NCI-H1105 treated with DMSO at 0.1 percent for 48 hours (cell line): ENCODE measurements at regions not wholly inside any gene's neighbourhood (a gene's known extent, or its start where the extent isn't known, plus 50 kb on each side); places are given as distances from the start of the nearest gene placed in this dataset.

ENCODE experiments used
- DNase-seq: peaks from one replicate; lab custom pipeline; 2025; lab: John Stamatoyannopoulos, UW

DNA sequence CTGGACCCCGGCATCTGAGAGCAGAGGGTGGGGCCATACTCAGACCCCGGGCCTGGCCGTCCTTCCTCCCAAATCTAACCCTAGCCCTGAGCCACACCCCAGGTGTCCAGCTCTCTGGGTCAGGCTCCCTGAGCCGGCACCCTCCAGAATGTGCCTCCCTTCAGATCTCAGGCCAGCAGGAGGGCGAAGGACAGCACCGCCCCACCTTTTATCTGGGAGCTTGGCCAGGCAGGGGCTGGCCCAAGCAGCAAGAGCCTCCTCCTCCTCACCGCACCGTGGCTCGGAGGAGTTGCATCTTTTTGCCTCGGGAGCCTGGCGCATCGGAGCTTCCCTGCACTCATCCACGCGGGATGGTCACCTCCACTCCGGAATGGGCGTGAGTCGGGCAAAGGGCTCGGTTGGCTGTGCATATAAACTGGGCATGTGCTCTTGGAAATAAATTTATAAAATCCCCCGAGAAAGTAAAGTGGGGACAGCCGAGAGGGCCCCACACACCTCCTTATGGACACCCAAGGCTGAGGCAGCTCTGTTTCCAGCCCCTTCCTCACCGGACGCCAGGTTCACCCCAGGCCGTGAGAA lies 69.1 kb upstream of the CTDP1 start:
- no peak for DNase-seq

GRCh38 chr18:79611040-79611681 lies 68.4 kb upstream of the CTDP1 start:
- DNase-seq = no peak

DNA sequence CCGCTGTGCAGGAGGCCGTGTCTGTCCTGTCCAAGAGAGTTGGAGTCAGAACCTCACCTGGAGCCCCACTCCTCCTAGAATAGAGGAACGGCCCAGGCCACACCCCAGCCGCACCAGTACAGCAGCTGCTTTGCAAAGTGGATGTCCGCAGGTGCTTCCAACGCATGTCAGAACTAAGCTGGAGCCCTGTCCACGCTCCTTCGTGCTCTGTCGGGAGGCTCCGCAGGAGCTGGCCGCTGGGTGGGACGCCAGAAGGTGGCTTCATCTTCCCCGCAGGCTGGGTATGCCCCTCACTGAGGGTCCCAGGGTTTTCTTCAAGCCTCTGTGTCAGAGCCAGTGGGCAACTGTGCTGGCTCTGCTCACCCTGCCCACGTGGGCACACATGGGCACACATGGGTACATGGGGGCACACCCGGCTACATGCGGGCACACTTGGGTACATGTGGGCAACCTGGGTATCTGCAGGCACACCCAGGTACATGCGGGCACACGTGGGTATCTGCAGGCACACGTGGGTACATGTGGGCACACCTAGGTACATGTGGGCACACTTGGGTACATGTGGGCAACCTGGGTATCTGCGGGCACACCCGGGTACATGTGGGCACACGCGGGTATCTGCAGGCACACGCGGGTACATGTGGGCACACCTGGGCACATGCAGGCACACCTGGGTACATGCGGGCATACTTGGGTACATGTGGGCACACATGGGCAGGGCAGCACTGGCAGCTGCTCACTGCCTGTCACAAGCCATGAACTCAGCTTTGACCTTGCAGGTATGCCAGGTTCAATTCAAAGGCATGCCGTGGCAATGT lies 67.1 kb upstream of the CTDP1 start:
- no peak for DNase-seq

GRCh38 chr18:79613186-79613931 lies 66.2 kb upstream of the CTDP1 start:
- no peak for DNase-seq

- DNase-seq = no peak
Measured at GRCh38 chr18:79614211-79614955, 65.2 kb upstream of the CTDP1 start.

DNA sequence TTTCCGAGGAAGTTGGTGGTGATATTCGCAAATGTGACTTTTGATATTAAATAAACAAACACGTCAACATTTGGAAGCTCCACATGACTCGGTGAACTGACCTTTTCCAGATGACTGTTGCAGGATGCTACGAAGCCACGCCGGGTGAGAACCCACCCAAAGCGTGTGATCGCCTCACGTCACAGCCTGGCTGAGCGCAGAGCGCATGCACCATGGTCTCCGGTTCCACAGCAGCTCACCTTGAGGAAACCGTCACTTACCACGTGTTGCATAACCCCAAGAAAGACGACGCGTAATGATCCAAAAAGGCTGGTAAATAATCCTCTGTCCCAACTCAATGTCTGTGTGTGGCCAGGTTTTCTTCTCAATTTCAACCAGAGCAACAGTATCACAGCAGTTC lies 64.5 kb upstream of the CTDP1 start:
- no peak for DNase-seq

DNA sequence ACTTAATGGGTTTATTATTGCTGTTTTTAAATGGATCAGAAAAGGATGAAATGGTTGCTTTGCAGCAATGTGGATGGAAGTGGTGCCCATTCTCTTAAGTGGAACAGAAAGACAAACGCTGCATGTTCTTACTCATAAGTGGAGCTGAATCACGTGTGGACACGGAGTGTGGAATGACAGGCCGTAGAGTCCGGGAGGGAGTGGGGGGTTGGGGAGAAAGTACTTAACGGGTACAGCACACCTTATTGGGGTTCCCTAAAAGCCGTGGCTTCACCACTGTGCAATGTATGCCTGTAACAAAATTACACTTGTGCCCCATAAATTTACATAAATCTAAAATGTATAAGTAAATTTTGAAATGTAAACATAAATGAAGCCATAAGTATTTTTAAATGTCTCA lies 64.0 kb upstream of the CTDP1 start:
- no peak for DNase-seq

DNA sequence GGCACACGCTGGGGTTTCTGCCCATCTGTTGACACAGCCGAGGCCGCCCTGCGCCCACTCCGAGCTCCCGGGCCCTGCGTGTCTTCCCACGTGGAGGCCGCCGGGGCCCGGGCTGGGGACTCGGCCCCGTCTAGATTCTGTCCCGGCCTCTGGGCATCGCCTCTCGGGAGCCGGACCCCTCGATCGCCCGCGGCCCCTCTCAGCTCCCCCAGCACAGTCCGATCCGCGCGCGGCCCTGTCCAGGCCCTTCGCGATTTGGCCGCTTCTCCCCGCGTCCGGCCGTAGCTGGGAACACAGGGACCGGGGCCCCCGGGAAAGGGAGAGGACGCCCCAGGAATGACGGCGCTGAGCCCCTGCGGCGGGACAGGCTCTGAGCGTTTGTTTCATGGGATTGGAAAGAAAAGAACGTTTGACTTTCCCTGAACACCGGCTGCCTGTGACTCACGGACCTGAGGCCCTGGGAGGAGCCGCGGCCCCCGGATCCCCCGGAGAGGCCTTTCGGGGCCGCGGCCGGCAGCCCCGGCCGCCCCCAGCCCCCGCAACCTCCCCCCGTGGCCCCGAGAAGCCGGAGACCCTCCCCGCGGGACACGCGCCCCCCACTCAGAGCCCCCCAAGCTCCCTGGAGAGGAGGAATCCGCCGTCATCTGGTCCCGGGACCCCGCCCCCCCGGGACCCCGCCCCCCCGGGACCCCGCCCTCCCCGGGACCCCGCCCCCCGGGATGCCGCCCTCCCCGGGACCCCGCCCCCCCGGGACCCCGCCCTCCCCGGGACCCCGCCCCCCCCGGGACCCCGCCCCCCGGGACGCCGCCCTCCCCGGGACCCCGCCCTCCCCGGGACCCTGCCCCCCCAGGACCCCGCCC lies 62.7 kb upstream of the CTDP1 start:
- DNase-seq = no peak

- DNase-seq = no peak
Measured at GRCh38 chr18:79617511-79618500, 61.8 kb upstream of the CTDP1 start.

DNA sequence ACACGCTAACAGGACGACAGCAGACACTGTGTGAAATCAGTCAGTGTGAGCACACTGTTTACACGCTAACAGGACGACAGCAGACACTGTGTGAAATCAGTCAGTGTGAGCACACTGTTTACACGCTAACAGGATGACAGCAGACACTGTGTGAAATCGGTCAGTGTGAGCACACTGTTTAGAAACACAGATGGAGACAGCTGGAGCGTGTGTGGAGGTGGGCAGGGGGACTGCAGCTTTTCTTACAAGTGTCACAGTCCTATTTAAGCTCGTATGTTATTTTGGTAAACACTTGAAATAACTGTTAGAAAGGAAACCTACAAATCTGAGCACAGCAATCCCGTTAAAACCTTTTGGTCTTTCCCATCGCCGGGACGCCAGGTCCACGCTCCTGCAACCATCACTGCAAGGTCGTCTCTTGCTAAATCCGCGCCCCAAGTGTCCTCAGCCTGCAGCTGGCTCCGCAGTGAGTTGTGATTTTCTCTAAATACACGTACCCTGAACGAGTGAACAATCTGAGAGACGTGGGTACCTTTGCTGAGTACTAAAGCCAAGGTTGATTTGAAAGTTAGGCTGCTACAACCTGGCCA lies 58.9 kb upstream of the CTDP1 start:
- DNase-seq = no peak

DNA sequence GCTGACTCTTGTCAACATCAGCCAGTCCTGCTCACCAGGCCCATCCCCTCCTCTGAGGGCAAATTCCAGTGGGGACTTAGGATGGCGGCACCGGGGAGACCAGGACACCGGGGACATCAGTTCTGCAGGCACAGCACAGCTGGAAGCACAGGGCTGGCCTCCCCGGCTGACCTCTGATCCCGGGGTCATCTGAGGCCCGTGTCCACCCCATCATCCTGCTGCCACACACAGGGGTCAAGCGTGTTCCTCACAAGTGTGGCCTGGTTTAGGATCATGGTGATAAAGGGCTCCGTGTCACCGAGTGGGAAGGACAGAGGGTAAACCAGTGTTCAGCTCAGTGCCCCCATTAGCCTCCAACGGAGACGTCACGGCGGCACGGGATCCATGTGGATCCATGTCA lies 58.1 kb upstream of the CTDP1 start:
- no peak for DNase-seq

GRCh38 chr18:79622004-79622403 lies 57.6 kb upstream of the CTDP1 start:
- no peak for DNase-seq

- no peak for DNase-seq
Measured at GRCh38 chr18:79624356-79625170, 55.0 kb upstream of the CTDP1 start.

DNA sequence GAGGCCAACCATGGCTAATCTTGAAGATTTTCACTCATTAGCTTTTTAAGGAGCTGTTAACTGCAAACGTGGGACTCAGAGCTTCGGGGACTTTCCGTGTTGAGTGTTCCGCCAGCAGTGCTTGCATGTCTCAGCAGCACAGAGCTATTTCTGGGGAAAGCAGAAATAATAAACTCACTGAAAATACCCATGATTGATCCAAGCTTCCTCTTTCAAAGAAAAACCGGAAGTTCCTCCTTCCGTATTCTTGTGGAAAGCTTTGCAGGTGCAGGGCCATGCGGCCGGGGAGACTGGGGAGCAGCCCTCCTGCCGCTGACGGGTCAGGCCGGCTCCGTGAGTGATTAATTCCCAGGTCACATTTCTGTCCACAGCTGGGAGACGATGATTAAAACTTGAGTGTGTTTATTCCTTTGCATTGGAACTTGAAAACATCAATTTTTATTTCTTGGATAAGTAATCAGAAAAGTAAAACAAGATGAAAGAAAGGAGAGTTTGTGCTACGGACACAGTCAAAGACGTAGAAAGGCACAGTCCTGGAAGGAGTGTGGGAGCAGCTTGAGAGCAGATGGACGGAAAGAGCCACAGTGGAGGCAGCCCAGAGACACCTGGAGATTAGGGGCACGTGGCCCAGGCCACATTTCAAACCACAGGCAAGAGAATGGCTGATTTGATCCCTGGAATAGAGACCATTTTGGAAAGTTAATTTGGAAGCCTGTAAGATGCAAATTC lies 54.2 kb upstream of the CTDP1 start:
- DNase-seq = no peak

DNA sequence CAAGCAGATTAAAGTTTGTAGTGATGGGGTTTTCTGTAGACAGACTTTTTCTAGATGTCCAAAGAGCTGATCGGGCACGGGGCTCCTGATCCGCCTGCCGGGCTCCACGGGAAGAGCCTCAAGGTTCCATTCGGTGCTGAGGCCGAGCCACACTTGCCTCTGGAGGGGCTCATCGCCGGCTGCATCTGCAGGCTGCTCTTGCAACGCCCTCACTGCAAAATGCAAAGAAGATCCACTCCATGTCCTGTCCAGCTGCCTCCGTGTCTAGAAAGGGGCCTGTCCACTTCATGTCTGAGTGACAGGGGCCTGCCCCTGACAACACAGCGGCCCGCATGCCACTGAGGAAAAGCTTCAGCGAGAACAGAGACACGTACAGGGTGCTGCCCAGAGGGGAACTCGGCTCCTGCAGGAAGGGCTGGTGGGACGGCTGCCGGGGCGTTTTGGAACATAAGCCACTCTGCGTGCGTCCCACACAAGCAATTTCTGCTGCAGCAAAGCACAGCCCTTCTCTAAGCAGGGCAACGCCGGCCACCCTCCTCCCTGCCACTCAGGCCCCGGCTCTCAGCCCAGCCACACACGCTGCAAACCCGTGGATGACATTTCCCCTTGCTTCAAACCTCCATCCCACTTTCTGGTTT lies 53.6 kb upstream of the CTDP1 start:
- DNase-seq = no peak

DNA sequence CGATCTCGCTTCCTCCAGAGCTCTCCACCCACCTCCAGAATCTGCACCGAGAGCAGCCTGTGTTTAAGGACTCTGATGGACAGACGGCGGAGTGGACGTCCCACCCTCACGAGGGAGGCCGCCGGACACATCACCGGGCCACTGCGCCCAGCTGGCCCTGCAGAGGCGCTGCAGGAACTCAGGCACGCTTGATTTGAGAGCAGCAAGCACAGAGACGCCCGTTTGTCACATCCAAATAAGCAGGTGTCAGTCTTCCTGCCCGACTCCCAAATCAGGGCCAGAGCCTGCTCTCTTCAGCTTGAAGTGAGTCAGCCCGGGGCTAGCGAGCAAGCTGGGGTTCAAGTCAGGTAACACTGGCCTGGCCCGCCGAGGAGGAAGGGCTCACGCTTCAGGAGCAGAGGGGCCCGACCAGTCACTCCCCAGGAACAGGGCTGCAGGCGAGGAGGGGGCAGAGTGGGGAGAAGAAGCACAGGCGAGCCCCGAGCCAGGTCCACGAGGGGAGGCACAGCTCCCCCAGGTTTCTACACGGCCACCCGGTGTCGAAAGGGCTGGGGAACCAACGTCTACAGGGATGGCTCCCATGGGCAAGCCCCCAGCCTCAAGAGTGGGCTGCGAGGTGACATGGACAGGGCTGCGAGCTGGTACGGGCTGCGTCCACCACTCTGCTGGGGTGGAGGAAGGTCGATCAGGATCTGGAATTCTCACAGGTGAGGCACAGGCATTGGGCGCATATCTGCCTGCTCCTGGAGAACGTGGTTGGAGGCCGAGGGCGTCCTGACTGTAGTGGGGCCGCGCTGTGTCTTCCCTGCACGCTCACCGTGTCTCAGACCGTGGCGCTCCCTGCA lies 52.5 kb upstream of the CTDP1 start:
- no peak for DNase-seq
